MCF 10A (cell line): ENCODE measurements at regions not wholly inside any gene's neighbourhood (a gene's known extent, or its start where the extent isn't known, plus 50 kb on each side); places are given as distances from the start of the nearest gene placed in this dataset.
"Not testable (repeated sequence)": the region's sequence is repeated elsewhere in the genome, so short reads cannot be mapped to it uniquely, and the experiment has no call there.

ENCODE experiments used
- BruUV-seq: library from RNA; stranded (reverse); fragments of 400-500 nt; replicated peaks from 2 replicates; lab custom pipeline; 2021; lab: Mats Ljungman, UMichigan
- CTCF ChIA-PET: fragments of 300-600 bp; sonication (Branson Sonifier 250); formaldehyde crosslinking; extraction: SDS; loops from one replicate; lab custom pipeline; 2021; ENCODE audit warnings: antibody characterized with exemption, inconsistent platforms; lab: Yijun Ruan, JAX
- POLR2A ChIA-PET: fragments of 300-600, 350-650 bp; sonication (Branson Sonifier 250); formaldehyde crosslinking; extraction: SDS; loops from one replicate; lab custom pipeline; 2020; ENCODE audit warnings: antibody characterized with exemption, inconsistent platforms; lab: Yijun Ruan, JAX
- DNase-seq: peaks from one replicate; pipeline ENCODE4 v3.0.0-alpha.2; 2018; ENCODE audit not compliant: unreplicated experiment
- H3K27ac Mint-ChIP-seq: one replicate; pipeline ENCODE4 v1.8.0; 2022; ENCODE audit warnings: mild to moderate bottlenecking, low read depth, mixed read lengths; ENCODE audit not compliant: unreplicated experiment
- H3K27me3 Mint-ChIP-seq: one replicate; pipeline ENCODE4 v1.8.0; 2022; ENCODE audit warnings: mixed read lengths; ENCODE audit not compliant: insufficient read depth, unreplicated experiment
- H3K36me3 Mint-ChIP-seq: one replicate; pipeline ENCODE4 v1.8.0; 2022; ENCODE audit warnings: mild to moderate bottlenecking, moderate library complexity, mixed read lengths; ENCODE audit not compliant: insufficient read depth, unreplicated experiment
- H3K4me1 Mint-ChIP-seq: one replicate; pipeline ENCODE4 v1.8.0; 2022; ENCODE audit warnings: mixed read lengths; ENCODE audit not compliant: insufficient read depth, unreplicated experiment
- H3K4me3 Mint-ChIP-seq: one replicate; pipeline ENCODE4 v1.8.0; 2022; ENCODE audit warnings: mild to moderate bottlenecking, moderate library complexity, mixed read lengths; ENCODE audit not compliant: unreplicated experiment
- H3K9me3 Mint-ChIP-seq: one replicate; pipeline ENCODE4 v1.8.0; 2022; ENCODE audit warnings: mixed read lengths; ENCODE audit not compliant: unreplicated experiment
- CTCF ChIP-seq: fragments of 200-600 bp; IDR thresholded peaks from one replicate; pipeline ENCODE4 v1.8.0; 2022; ENCODE audit warnings: antibody characterized with exemption, mild to moderate bottlenecking; ENCODE audit not compliant: unreplicated experiment
- intact Hi-C: fragments of 100-400 bp; cut with micrococcal nuclease; formaldehyde crosslinking; loops from 2 replicates; pipeline ENCODE4 v1.14.1; 2022

- DNase-seq: no peak
- no peaks in the 10 kb centered on the region for H3K27me3 Mint-ChIP-seq
- intact Hi-C loops: no loop called here
- H3K36me3 Mint-ChIP-seq: no peaks in the 10 kb centered on the region
- no peak overlapping the region for H3K4me3 Mint-ChIP-seq
- H3K27ac Mint-ChIP-seq: no peak overlapping the region
- no TSS peak for BruUV-seq
- CTCF ChIA-PET: no interaction called here
- no peaks in the 10 kb centered on the region for H3K4me1 Mint-ChIP-seq
- TF ChIP-seq CTCF: no peak
- POLR2A ChIA-PET: no interaction called here
- no peaks in the 10 kb centered on the region for H3K9me3 Mint-ChIP-seq
Measured at GRCh38 chr1:47690341-47691250, 252.8 kb downstream of the FOXD2 start.

GRCh38 chr1:47691293-47691692, 253.4 kb downstream of the FOXD2 start:
- H3K27ac Mint-ChIP-seq, POLR2A ChIA-PET, H3K36me3 Mint-ChIP-seq: not testable (repeated sequence)

GRCh38 chr1:47692196-47692595, 254.4 kb downstream of the FOXD2 start:
- Mint-ChIP-seq H3K27ac (no peak overlapping the region), H3K4me1 (no peaks in the 10 kb centered on the region), H3K36me3 (no peaks in the 10 kb centered on the region), H3K9me3 (no peaks in the 10 kb centered on the region), H3K4me3 (no peak overlapping the region), H3K27me3 (no peaks in the 10 kb centered on the region)
- no peak for TF ChIP-seq CTCF
- BruUV-seq: no TSS peak
- POLR2A ChIA-PET: no interaction called here
- intact Hi-C loops: no loop called here
- DNase-seq: no peak
- CTCF ChIA-PET: no interaction called here

More at GRCh38 chr1:47691293-47691692, 253.4 kb downstream of the FOXD2 start:
- intact Hi-C loops, H3K4me1 Mint-ChIP-seq, DNase-seq, H3K9me3 Mint-ChIP-seq, BruUV-seq, H3K27me3 Mint-ChIP-seq, H3K4me3 Mint-ChIP-seq, CTCF ChIA-PET: not testable (repeated sequence)

GRCh38 chr1:47693115-47693514, 255.3 kb downstream of the FOXD2 start:
- Mint-ChIP-seq H3K9me3 (no peaks in the 10 kb centered on the region), H3K27ac (no peak overlapping the region), H3K36me3 (no peaks in the 10 kb centered on the region), H3K27me3 (no peaks in the 10 kb centered on the region), H3K4me1 (no peaks in the 10 kb centered on the region), H3K4me3 (no peak overlapping the region)
- TF ChIP-seq CTCF: no peak
- no peak for DNase-seq
- POLR2A ChIA-PET: interaction anchor here (0.6 kb wide), 1 partner anchor 226 kb away, joined by 6 read pairs; no protein-coding TSS in a partner anchor
- no TSS peak for BruUV-seq
- CTCF ChIA-PET: no interaction called here
- intact Hi-C loops: no loop called here
